ENCODE measurements at regions not wholly inside any gene's neighbourhood (a gene's known extent, or its start where the extent isn't known, plus 50 kb on each side); places are given as distances from the start of the nearest gene placed in this dataset.

DNA sequence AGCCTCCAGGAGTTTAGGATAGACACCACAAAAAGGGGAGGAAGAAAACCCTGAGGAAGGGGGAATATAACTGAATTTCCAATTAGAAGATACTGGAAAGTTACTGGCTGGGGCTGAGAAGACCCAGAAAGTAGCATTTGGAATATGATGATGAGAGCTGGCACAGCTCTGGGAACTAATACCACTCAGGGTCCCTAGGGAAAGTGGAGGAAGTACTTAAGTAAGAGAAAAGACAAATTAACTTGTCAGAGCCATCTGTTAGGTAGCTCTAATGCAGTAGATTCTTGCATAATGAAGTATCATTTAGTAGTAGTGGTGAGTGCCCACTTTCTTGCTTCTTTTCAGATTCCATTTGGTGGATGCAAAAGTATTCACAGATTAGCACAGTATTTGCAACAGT lies 90.8 kb upstream of the TSPAN5 start:
- H3K4me1 ChIP-seq (ENCODE audit: insufficient read depth, poor library complexity, severe bottlenecking) = no peaks in the 10 kb centered on the region
- H3K27me3 ChIP-seq (ENCODE audit: insufficient read depth, poor library complexity, severe bottlenecking) = no peaks in the 10 kb centered on the region
- ATAC-seq (ENCODE audit: low read depth) (no peak), DNase-seq (ENCODE audit: low spot score) (no peak)
- no peak overlapping the region for H3K4me3 ChIP-seq (ENCODE audit: severe bottlenecking)
- H3K36me3 ChIP-seq (ENCODE audit: low read depth) = no peaks in the 10 kb centered on the region
- TF ChIP-seq, protein P1, sequence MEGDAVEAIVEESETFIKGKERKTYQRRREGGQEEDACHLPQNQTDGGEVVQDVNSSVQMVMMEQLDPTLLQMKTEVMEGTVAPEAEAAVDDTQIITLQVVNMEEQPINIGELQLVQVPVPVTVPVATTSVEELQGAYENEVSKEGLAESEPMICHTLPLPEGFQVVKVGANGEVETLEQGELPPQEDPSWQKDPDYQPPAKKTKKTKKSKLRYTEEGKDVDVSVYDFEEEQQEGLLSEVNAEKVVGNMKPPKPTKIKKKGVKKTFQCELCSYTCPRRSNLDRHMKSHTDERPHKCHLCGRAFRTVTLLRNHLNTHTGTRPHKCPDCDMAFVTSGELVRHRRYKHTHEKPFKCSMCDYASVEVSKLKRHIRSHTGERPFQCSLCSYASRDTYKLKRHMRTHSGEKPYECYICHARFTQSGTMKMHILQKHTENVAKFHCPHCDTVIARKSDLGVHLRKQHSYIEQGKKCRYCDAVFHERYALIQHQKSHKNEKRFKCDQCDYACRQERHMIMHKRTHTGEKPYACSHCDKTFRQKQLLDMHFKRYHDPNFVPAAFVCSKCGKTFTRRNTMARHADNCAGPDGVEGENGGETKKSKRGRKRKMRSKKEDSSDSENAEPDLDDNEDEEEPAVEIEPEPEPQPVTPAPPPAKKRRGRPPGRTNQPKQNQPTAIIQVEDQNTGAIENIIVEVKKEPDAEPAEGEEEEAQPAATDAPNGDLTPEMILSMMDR (IDR thresholded peaks at IDR 0.05; ENCODE audit: poor library complexity, severe bottlenecking) = no peak
- H3K9me3 ChIP-seq (ENCODE audit: severe bottlenecking) = no peaks in the 10 kb centered on the region
- no peak overlapping the region for H3K27ac ChIP-seq (ENCODE audit: poor library complexity, severe bottlenecking)

DNA sequence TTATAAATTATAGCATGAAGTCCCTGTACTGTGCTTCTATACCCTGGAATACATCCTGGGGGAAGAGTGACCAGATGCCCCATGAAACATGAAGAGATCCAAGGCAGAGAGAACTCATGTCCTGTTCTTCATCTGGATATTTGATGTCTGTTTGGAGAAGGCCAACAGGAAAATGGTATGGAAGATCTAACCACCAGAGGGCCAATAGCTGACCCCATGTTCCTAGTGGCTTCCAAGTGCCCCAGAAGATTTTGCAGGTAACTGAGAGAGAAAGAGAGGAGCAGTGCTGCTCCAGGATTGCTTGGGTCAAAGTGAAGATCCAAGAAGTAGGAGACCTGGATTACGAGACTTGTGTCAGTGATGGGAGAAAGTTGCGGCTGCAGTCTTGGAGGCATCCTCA lies 90.2 kb upstream of the TSPAN5 start:
- H3K27me3 ChIP-seq (ENCODE audit: insufficient read depth, poor library complexity, severe bottlenecking) = no peaks in the 10 kb centered on the region
- H3K4me3 ChIP-seq (ENCODE audit: severe bottlenecking) = no peak overlapping the region
- no peaks in the 10 kb centered on the region for H3K9me3 ChIP-seq (ENCODE audit: severe bottlenecking)
- no peak for ATAC-seq (ENCODE audit: low read depth)
- H3K4me1 ChIP-seq (ENCODE audit: insufficient read depth, poor library complexity, severe bottlenecking) = no peaks in the 10 kb centered on the region
- no peaks in the 10 kb centered on the region for H3K36me3 ChIP-seq (ENCODE audit: low read depth)
- no peak overlapping the region for H3K27ac ChIP-seq (ENCODE audit: poor library complexity, severe bottlenecking)
- TF ChIP-seq, protein P1 (IDR thresholded peaks at IDR 0.05; ENCODE audit: poor library complexity, severe bottlenecking) = no peak
- no peak for DNase-seq (ENCODE audit: low spot score)

GRCh38 chr4:98747393-98748091 lies 89.1 kb upstream of the TSPAN5 start:
- H3K4me3 ChIP-seq (ENCODE audit: severe bottlenecking) = no peak overlapping the region
- no peak overlapping the region for H3K27ac ChIP-seq (ENCODE audit: poor library complexity, severe bottlenecking)
- H3K36me3 ChIP-seq (ENCODE audit: low read depth) = no peaks in the 10 kb centered on the region
- ATAC-seq (ENCODE audit: low read depth) (no peak), DNase-seq (ENCODE audit: low spot score) (no peak)
- H3K4me1 ChIP-seq (ENCODE audit: insufficient read depth, poor library complexity, severe bottlenecking) = no peaks in the 10 kb centered on the region
- H3K27me3 ChIP-seq (ENCODE audit: insufficient read depth, poor library complexity, severe bottlenecking) = no peaks in the 10 kb centered on the region
- no peaks in the 10 kb centered on the region for H3K9me3 ChIP-seq (ENCODE audit: severe bottlenecking)
- TF ChIP-seq, protein P1 (IDR thresholded peaks at IDR 0.05; ENCODE audit: poor library complexity, severe bottlenecking) = no peak

- no peaks in the 10 kb centered on the region for H3K36me3 ChIP-seq (ENCODE audit: low read depth)
- DNase-seq (ENCODE audit: low spot score) (no peak), ATAC-seq (ENCODE audit: low read depth) (no peak)
- TF ChIP-seq, protein P1 (IDR thresholded peaks at IDR 0.05; ENCODE audit: poor library complexity, severe bottlenecking) = no peak
- H3K27ac ChIP-seq (ENCODE audit: poor library complexity, severe bottlenecking) = no peak overlapping the region
- H3K4me1 ChIP-seq (ENCODE audit: insufficient read depth, poor library complexity, severe bottlenecking) = no peaks in the 10 kb centered on the region
- no peak overlapping the region for H3K4me3 ChIP-seq (ENCODE audit: severe bottlenecking)
- H3K9me3 ChIP-seq (ENCODE audit: severe bottlenecking) = no peaks in the 10 kb centered on the region
- no peaks in the 10 kb centered on the region for H3K27me3 ChIP-seq (ENCODE audit: insufficient read depth, poor library complexity, severe bottlenecking)
These were observed 88.5 kb upstream of the TSPAN5 start for GRCh38 chr4:98746936-98747335.

GRCh38 chr4:98746530-98746929 lies 88.1 kb upstream of the TSPAN5 start:
- ATAC-seq (ENCODE audit: low read depth) = peak; percentile 10; the same call in 1 of the 3 replicates
- Histone ChIP-seq H3K4me1 (ENCODE audit: insufficient read depth, poor library complexity, severe bottlenecking) (no peaks in the 10 kb centered on the region), H3K27ac (ENCODE audit: poor library complexity, severe bottlenecking) (no peak overlapping the region), H3K4me3 (ENCODE audit: severe bottlenecking) (no peak overlapping the region), H3K36me3 (ENCODE audit: low read depth) (no peaks in the 10 kb centered on the region), H3K9me3 (ENCODE audit: severe bottlenecking) (no peaks in the 10 kb centered on the region), H3K27me3 (ENCODE audit: insufficient read depth, poor library complexity, severe bottlenecking) (no peaks in the 10 kb centered on the region)
- TF ChIP-seq, protein P1 (IDR thresholded peaks at IDR 0.05; ENCODE audit: poor library complexity, severe bottlenecking) = no peak
- no peak for DNase-seq (ENCODE audit: low spot score)
